ENCODE measurements at regions not wholly inside any gene's neighbourhood (a gene's known extent, or its start where the extent isn't known, plus 50 kb on each side); places are given as distances from the start of the nearest gene placed in this dataset.
A peak's percentile ranks its signal among the peaks of the same experiment; 100 is the strongest.

- Histone ChIP-seq H3K4me3 (no peak overlapping the region), H3K36me3 (no peaks in the 10 kb centered on the region), H3K9me3 (ENCODE audit: low read depth) (no peaks in the 10 kb centered on the region), H3K4me1 (ENCODE audit: low read depth) (no peaks in the 10 kb centered on the region), H3K27me3 (no peaks in the 10 kb centered on the region), H3K27ac (no peak overlapping the region)
- no peak for DNase-seq (ENCODE audit: low read depth in 1 of 2, low spot score in 1 of 2)
- TF ChIP-seq CTCF (IDR thresholded peaks at IDR 0.05; ENCODE audit: low read depth, low read length) = no peak
Observed at GRCh38 chr2:36173760-36174404, 181.7 kb upstream of the CRIM1 start.

GRCh38 chr2:36172824-36173223, 182.8 kb upstream of the CRIM1 start:
- Histone ChIP-seq H3K4me1 (ENCODE audit: low read depth) (no peaks in the 10 kb centered on the region), H3K4me3 (no peak overlapping the region), H3K36me3 (no peaks in the 10 kb centered on the region), H3K27me3 (no peaks in the 10 kb centered on the region), H3K27ac (no peak overlapping the region), H3K9me3 (ENCODE audit: low read depth) (no peaks in the 10 kb centered on the region)
- DNase-seq (ENCODE audit: low read depth in 1 of 2, low spot score in 1 of 2) = no peak
- TF ChIP-seq CTCF (IDR thresholded peaks at IDR 0.05; ENCODE audit: low read depth, low read length) = no peak

- H3K27ac ChIP-seq = no peak overlapping the region
- no peak for DNase-seq (ENCODE audit: low read depth in 1 of 2, low spot score in 1 of 2)
- no peak for TF ChIP-seq CTCF (IDR thresholded peaks at IDR 0.05; ENCODE audit: low read depth, low read length)
- H3K4me1 ChIP-seq (ENCODE audit: low read depth) = no peaks in the 10 kb centered on the region
- H3K9me3 ChIP-seq (ENCODE audit: low read depth) = no peaks in the 10 kb centered on the region
- H3K36me3 ChIP-seq = no peaks in the 10 kb centered on the region
- no peaks in the 10 kb centered on the region for H3K27me3 ChIP-seq
- H3K4me3 ChIP-seq = no peak overlapping the region
Observed at GRCh38 chr2:36170805-36171204, 184.8 kb upstream of the CRIM1 start.

- Histone ChIP-seq H3K4me3 (no peak overlapping the region), H3K27me3 (no peaks in the 10 kb centered on the region), H3K4me1 (ENCODE audit: low read depth) (no peaks in the 10 kb centered on the region), H3K9me3 (ENCODE audit: low read depth) (no peaks in the 10 kb centered on the region), H3K27ac (no peak overlapping the region), H3K36me3 (no peaks in the 10 kb centered on the region)
- no peak for TF ChIP-seq CTCF (IDR thresholded peaks at IDR 0.05; ENCODE audit: low read depth, low read length)
- DNase-seq (ENCODE audit: low read depth in 1 of 2, low spot score in 1 of 2) = peak in 1 of 2 donors; percentile 3
Observed at GRCh38 chr2:36169843-36170242, 185.7 kb upstream of the CRIM1 start.

- Histone ChIP-seq H3K4me3 (no peak overlapping the region), H3K4me1 (ENCODE audit: low read depth) (no peaks in the 10 kb centered on the region), H3K9me3 (ENCODE audit: low read depth) (no peaks in the 10 kb centered on the region), H3K27me3 (no peaks in the 10 kb centered on the region), H3K36me3 (no peaks in the 10 kb centered on the region), H3K27ac (no peak overlapping the region)
- no peak for TF ChIP-seq CTCF (IDR thresholded peaks at IDR 0.05; ENCODE audit: low read depth, low read length)
- DNase-seq (ENCODE audit: low read depth in 1 of 2, low spot score in 1 of 2) = peak in 1 of 2 donors; percentile 44
Observed at GRCh38 chr2:36168115-36168514, 187.5 kb upstream of the CRIM1 start.
